ENCODE measurements at regions not wholly inside any gene's neighbourhood (a gene's known extent, or its start where the extent isn't known, plus 50 kb on each side); places are given as distances from the start of the nearest gene placed in this dataset.
"Not testable (repeated sequence)": the region's sequence is repeated elsewhere in the genome, so short reads cannot be mapped to it uniquely, and the experiment has no call there.

DNA sequence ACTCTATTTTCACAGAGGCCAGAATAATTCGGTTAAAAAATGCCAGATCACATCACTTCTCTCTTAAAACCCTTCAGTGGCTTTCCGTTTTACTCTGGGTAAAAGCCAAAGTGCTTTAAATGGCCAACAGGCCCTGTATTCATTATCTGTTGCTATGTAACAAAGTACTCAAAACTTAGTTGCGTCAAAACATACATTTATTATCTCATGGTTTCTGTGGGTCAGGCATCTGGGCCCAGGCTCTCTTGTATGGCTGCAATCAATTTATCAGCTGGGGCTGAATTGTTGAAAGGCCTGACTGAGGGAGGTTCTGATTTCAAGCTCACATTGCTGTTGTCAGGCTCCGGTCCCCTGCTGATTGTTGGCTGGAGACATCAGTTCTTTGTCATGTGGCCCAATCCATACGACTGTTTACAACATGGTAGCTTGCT, 72.7 kb upstream of the H2AZ1 start:
- DNase-seq, result peak; percentile 1

- no peak for DNase-seq
Measured at GRCh38 chr4:100019821-100020220, 69.7 kb upstream of the H2AZ1 start.

- DNase-seq, result no peak
Measured at GRCh38 chr4:100017637-100018310, 67.7 kb upstream of the H2AZ1 start.

- no peak for DNase-seq
Measured at GRCh38 chr4:100016191-100016590, 66.1 kb upstream of the H2AZ1 start.

DNA sequence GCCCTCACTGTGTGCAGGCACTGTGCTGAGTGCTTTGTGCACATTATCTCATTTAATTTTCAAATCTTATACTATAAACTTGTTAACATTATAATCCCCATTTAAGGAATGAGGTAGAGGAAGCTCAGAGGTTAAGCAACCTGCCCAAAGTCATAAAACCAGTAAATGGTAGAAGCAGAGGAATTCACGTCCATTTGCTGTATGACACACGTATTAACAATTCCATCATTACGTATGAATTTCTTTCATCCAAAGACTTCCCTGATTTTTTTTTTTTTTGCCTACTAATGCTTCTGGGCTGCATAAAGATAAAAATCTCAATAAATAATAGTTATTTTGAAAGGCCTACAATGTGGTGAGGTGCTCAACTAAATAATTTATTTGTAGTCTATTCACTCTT, 64.5 kb upstream of the H2AZ1 start:
- no peak for DNase-seq

GRCh38 chr4:100009490-100009889, 59.4 kb upstream of the H2AZ1 start:
- DNase-seq, result no peak

DNA sequence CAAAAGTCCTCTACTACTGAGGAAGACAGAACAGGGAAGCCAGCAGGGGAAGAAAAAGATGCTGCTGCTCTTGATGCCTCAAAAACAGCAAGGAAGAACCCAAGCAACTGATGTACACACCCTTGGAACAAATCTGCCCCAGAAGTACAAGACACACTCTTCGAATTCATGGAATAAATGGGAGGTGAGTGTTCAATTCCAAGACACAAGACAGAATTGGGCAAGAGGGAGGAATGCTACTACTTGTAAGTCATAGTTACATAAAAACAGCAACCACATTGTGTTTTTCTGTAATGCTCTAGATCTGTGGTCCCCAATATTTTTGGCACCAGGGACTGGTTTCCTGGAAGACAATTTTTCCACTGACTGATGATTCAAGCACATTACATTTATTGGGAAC, 58.0 kb upstream of the H2AZ1 start:
- DNase-seq, result no peak

- not testable (repeated sequence) for DNase-seq
Measured at GRCh38 chr4:100006161-100006560, 56.1 kb upstream of the H2AZ1 start.

Data from NCI-H2227 treated with DMSO at 0.1 percent for 48 hours (cell line).